Chondrocyte (in vitro differentiated cells): ENCODE measurements at regions not wholly inside any gene's neighbourhood (a gene's known extent, or its start where the extent isn't known, plus 50 kb on each side); places are given as distances from the start of the nearest gene placed in this dataset.

Source experiments
- DNase-seq: peaks from one replicate; pipeline ENCODE4 v3.0.0; 2021; ENCODE audit warnings: mixed read lengths, low spot score
- H3K27ac Mint-ChIP-seq: one replicate; pipeline ENCODE4 v1.8.0; 2021; ENCODE audit warnings: mild to moderate bottlenecking, moderate library complexity, mixed read lengths; ENCODE audit not compliant: unreplicated experiment
- H3K27me3 Mint-ChIP-seq: 2 replicates; pipeline ENCODE4 v1.8.0; 2021; ENCODE audit warnings: low read depth, mixed read lengths
- H3K36me3 Mint-ChIP-seq: 2 replicates; pipeline ENCODE4 v1.8.0; 2021; ENCODE audit warnings: low read depth, mixed read lengths
- H3K4me1 Mint-ChIP-seq: 2 replicates; pipeline ENCODE4 v1.8.0; 2021; ENCODE audit warnings: low read depth, mild to moderate bottlenecking, mixed read lengths
- H3K4me3 Mint-ChIP-seq: one replicate; pipeline ENCODE4 v1.8.0; 2021; ENCODE audit warnings: mild to moderate bottlenecking, moderate library complexity, mixed read lengths; ENCODE audit not compliant: unreplicated experiment
- H3K9me3 Mint-ChIP-seq: 2 replicates; pipeline ENCODE4 v1.8.0; 2021; ENCODE audit warnings: low read depth, mixed read lengths
- CTCF ChIP-seq: fragments of 200-600 bp; sonication (generic); IDR thresholded peaks from 2 replicates; pipeline ENCODE4 v1.5.0; 2021; ENCODE audit warnings: antibody characterized with exemption, mild to moderate bottlenecking, moderate library complexity

GRCh38 chr3:22923711-22924110, 279.4 kb upstream of the UBE2E2 start:
- Mint-ChIP-seq H3K9me3 (no peaks in the 10 kb centered on the region), H3K4me1 (peaks cover 3% of the 10 kb centered on the region), H3K27me3 (peaks cover 9% of the 10 kb centered on the region), H3K4me3 (no peak overlapping the region), H3K36me3 (no peaks in the 10 kb centered on the region), H3K27ac (no peak overlapping the region)
- TF ChIP-seq CTCF: no peak
- DNase-seq: no peak

- H3K9me3 Mint-ChIP-seq: no peaks in the 10 kb centered on the region
- DNase-seq: no peak
- TF ChIP-seq CTCF: no peak
- no peaks in the 10 kb centered on the region for H3K36me3 Mint-ChIP-seq
- H3K4me3 Mint-ChIP-seq: no peak overlapping the region
- peaks cover 3% of the 10 kb centered on the region for H3K4me1 Mint-ChIP-seq
- peaks cover 6% of the 10 kb centered on the region for H3K27me3 Mint-ChIP-seq
- no peak overlapping the region for H3K27ac Mint-ChIP-seq
Measured at GRCh38 chr3:22928216-22929110, 274.7 kb upstream of the UBE2E2 start.

GRCh38 chr3:22933051-22933840, 269.9 kb upstream of the UBE2E2 start:
- Mint-ChIP-seq H3K4me3 (no peak overlapping the region), H3K9me3 (no peaks in the 10 kb centered on the region)
- DNase-seq: no peak

GRCh38 chr3:22933841-22934116, 269.3 kb upstream of the UBE2E2 start:
- Mint-ChIP-seq H3K4me3 (no peak overlapping the region), H3K27me3 (peaks cover 8% of the 10 kb centered on the region), H3K9me3 (no peaks in the 10 kb centered on the region), H3K4me1 (peaks cover 11% of the 10 kb centered on the region), H3K36me3 (no peaks in the 10 kb centered on the region), H3K27ac (no peak overlapping the region)
- no peak for TF ChIP-seq CTCF
- DNase-seq: no peak

More at GRCh38 chr3:22933051-22933840, 269.9 kb upstream of the UBE2E2 start:
- Mint-ChIP-seq H3K4me1 (peaks cover 12% of the 10 kb centered on the region), H3K27me3 (peaks cover 8% of the 10 kb centered on the region), H3K36me3 (no peaks in the 10 kb centered on the region), H3K27ac (no peak overlapping the region)
- TF ChIP-seq CTCF: no peak

GRCh38 chr3:22935040-22935439, 268.1 kb upstream of the UBE2E2 start:
- H3K36me3 Mint-ChIP-seq: no peaks in the 10 kb centered on the region
- no peak for DNase-seq
- TF ChIP-seq CTCF: no peak
- H3K9me3 Mint-ChIP-seq: no peaks in the 10 kb centered on the region
- no peak overlapping the region for H3K4me3 Mint-ChIP-seq
- H3K4me1 Mint-ChIP-seq: peaks cover 18% of the 10 kb centered on the region
- no peak overlapping the region for H3K27ac Mint-ChIP-seq
- H3K27me3 Mint-ChIP-seq: peaks cover 6% of the 10 kb centered on the region
